ENCODE measurements at regions not wholly inside any gene's neighbourhood (a gene's known extent, or its start where the extent isn't known, plus 50 kb on each side); places are given as distances from the start of the nearest gene placed in this dataset.

DNA sequence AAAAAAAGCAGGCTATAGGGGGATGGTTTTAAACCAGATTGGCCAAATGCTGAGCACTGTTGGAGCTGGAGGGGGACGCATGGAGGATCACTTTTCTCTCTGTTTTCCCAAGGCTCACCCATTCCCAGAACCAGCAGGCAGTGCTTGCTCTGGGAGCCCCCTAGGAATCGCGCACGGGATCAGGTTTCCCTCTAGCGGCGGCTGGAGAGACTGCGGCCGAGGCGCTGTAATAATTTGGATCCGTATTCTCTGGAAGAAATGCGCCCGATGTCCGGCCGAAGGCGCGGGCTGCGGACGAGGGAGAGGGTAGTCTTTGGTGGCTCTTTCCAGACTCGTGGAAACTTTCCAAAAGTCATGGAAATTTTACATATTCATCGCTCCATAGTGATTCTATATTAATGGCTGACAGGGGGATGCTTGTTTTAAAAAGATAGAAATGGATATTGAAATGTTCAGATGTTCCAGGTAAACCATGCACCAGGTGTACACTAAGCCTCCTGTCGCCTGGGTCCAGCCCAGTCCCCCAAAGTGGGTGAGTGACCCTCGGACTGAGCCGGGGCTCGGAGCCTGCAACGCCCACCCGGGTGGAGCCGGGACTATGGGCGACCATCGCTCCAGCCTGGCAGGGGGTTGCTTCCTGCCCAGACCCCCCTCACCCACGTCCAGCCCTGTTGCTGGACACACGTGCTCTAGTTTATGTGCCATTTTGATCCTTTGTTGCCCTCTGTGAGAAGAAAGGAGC, 78.7 kb upstream of the PHACTR3 start:
- no peak for TF ChIP-seq GATA3 (IDR thresholded peaks at IDR 0.05; ENCODE audit: low read depth, low read length)
- TF ChIP-seq GATA2 (IDR thresholded peaks at IDR 0.05; ENCODE audit: low read depth, low read length), result no peak

All from SH-SY5Y (cell line).